T-cell (primary cell): ENCODE measurements at regions not wholly inside any gene's neighbourhood (a gene's known extent, or its start where the extent isn't known, plus 50 kb on each side); places are given as distances from the start of the nearest gene placed in this dataset.

Source experiments
- ATAC-seq, 4 experiments: fragments of 200-7000 bp in 3 of 4; fragments of 150-1000 bp in 1 of 4; cut with Tn5 transposase; replicated peaks in 1 of 4; 1 replicate in 3 of 4; 2 replicates in 1 of 4; pipeline ENCODE4 v1.10.0; 2021; ENCODE audit warnings: moderate library complexity in 3 of 4, mild to moderate bottlenecking in 2 of 4, moderate number of reproducible peaks in 1 of 4
- CTCF ChIA-PET, 2 donors: fragments of 300-600 bp; sonication (Branson Sonifier 250); formaldehyde crosslinking; loops; one replicate each; lab custom pipeline; 2022; ENCODE audit warnings: antibody characterized with exemption in 2 of 2; lab: Charles Lee
- POLR2A ChIA-PET, 2 donors: fragments of 300-600 bp; sonication (Branson Sonifier 250); formaldehyde crosslinking; loops; one replicate each; lab custom pipeline; 2022; ENCODE audit warnings: antibody characterized with exemption in 2 of 2; lab: Charles Lee
- DNase-seq, 35 experiments: peaks; one replicate each; pipeline versions ENCODE4 v3.0.0 to v3.0.0-alpha.2; 2013 to 2023
- H3K27ac ChIP-seq: one replicate; pipeline ENCODE4 v1.5.1; 2013; ENCODE audit warnings: low read length
- H3K27me3 ChIP-seq, 2 experiments: replicated peaks in 1 of 2; 1 replicate in 1 of 2; 2 replicates in 1 of 2; pipeline versions ENCODE4 v1.6.1 to v1.7.0; 2013; ENCODE audit warnings: low read length in 1 of 2, mixed read lengths in 1 of 2; ENCODE audit not compliant: control insufficient read depth in 2 of 2, insufficient read depth in 2 of 2; ENCODE audit errors: extremely low read depth in 1 of 2
- H3K36me3 ChIP-seq, 2 donors: 1 replicate in 1 of 2; 2 replicates in 1 of 2; pipeline versions ENCODE4 v1.6.1 to v1.7.0; 2013; ENCODE audit warnings: low read length in 1 of 2; ENCODE audit not compliant: control insufficient read depth in 2 of 2, insufficient read depth in 1 of 2; ENCODE audit errors: extremely low read depth in 1 of 2
- H3K4me1 ChIP-seq, 2 experiments: 1 replicate in 1 of 2; 2 replicates in 1 of 2; pipeline versions ENCODE4 v1.6.1 to v1.7.0; 2013; ENCODE audit warnings: low read length in 2 of 2, mixed read lengths in 1 of 2; ENCODE audit not compliant: insufficient read depth in 2 of 2, control insufficient read depth in 1 of 2; ENCODE audit errors: extremely low read depth in 1 of 2
- H3K4me3 ChIP-seq, 2 donors: 1 replicate in 1 of 2; 2 replicates in 1 of 2; pipeline versions ENCODE4 v1.5.1 to v1.7.0; 2013; ENCODE audit warnings: mild to moderate bottlenecking in 2 of 2, low read length in 1 of 2, moderate library complexity in 1 of 2; ENCODE audit not compliant: control insufficient read depth in 1 of 2; ENCODE audit errors: extremely low read depth in 1 of 2
- H3K9me3 ChIP-seq: 2 replicates; pipeline ENCODE4 v1.7.0; 2013
- H3K27ac Mint-ChIP-seq, 2 donors: one replicate each; pipeline ENCODE4 v1.8.0; 2020 to 2021; ENCODE audit warnings: mild to moderate bottlenecking in 2 of 2, mixed read lengths in 2 of 2
- H3K27me3 Mint-ChIP-seq, 2 donors: one replicate each; pipeline ENCODE4 v1.8.0; 2021 to 2022; ENCODE audit warnings: mixed read lengths in 2 of 2
- H3K36me3 Mint-ChIP-seq: one replicate; pipeline ENCODE4 v1.8.0; 2021; ENCODE audit warnings: mixed read lengths
- H3K4me1 Mint-ChIP-seq, 3 donors: one replicate each; pipeline ENCODE4 v1.8.0; 2020 to 2022; ENCODE audit warnings: mixed read lengths in 3 of 3, mild to moderate bottlenecking in 1 of 3
- H3K4me3 Mint-ChIP-seq, 3 donors: one replicate each; pipeline ENCODE4 v1.8.0; 2020 to 2022; ENCODE audit warnings: mild to moderate bottlenecking in 3 of 3, mixed read lengths in 3 of 3, moderate library complexity in 3 of 3
- H3K9me3 Mint-ChIP-seq, 3 donors: one replicate each; pipeline ENCODE4 v1.8.0; 2020 to 2022; ENCODE audit warnings: mixed read lengths in 3 of 3
- WGBS: methylation state at CpG from one replicate; pipeline ENCODE4 v1.1.5; 2013; ENCODE audit warnings: missing lambda C conversion rate; ENCODE audit not compliant: insufficient coverage; 5-methylcytosine and 5-hydroxymethylcytosine counted together

- no peak overlapping the region for H3K27ac Mint-ChIP-seq
- ATAC-seq (no peak), DNase-seq (no peak)
- no peak overlapping the region for H3K4me3 ChIP-seq
- no CpG with 5 or more reads among the region's 5 CpGs for WGBS
- POLR2A ChIA-PET: no interaction called here
- peaks cover 0 to 2% (median 0%) of the 10 kb centered on the region in 3 donors for H3K9me3 Mint-ChIP-seq
- H3K4me3 Mint-ChIP-seq: no peak overlapping the region
- H3K9me3 ChIP-seq: no peaks in the 10 kb centered on the region
- no peak overlapping the region for H3K27ac ChIP-seq
- H3K36me3 Mint-ChIP-seq: no peaks in the 10 kb centered on the region
- H3K4me1 ChIP-seq: no peaks in the 10 kb centered on the region
- CTCF ChIA-PET: no interaction called here
- H3K27me3 ChIP-seq: no peaks in the 10 kb centered on the region
- no peaks in the 10 kb centered on the region for H3K27me3 Mint-ChIP-seq
- no peaks in the 10 kb centered on the region for H3K4me1 Mint-ChIP-seq
- H3K36me3 ChIP-seq: no peaks in the 10 kb centered on the region
These were observed 354.8 kb upstream of the DNAJC19 start for GRCh38 chr3:181344331-181344730.

- POLR2A ChIA-PET: no interaction called here
These were observed 347.1 kb upstream of the DNAJC19 start for GRCh38 chr3:181336597-181336996.

DNA sequence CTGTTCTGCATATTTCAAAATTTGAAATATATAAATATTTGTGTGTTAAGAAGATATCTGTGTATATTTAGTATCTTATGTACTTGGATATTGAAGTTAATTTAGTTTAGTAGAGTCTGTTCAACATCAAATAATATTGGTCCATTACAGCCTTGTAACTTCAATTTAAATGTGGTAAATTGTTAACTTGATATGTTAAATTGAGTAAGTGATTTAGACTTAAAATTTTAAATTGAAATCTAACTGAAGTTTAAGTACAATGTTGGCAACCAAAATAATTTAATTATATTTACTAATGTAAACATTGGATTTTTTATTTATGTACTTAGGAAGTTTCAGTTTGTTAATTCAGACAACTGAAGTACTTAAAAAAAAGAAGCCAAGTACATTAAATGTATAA, 343.9 kb upstream of the DNAJC19 start:
- H3K27ac ChIP-seq: no peak overlapping the region
- H3K4me3 ChIP-seq: no peak overlapping the region
- H3K27me3 Mint-ChIP-seq: peaks cover 0 to 4% of the 10 kb centered on the region in 2 donors
- H3K4me1 ChIP-seq: no peaks in the 10 kb centered on the region
- no peaks in the 10 kb centered on the region for H3K36me3 Mint-ChIP-seq
- no peaks in the 10 kb centered on the region for H3K4me1 Mint-ChIP-seq
- no peaks in the 10 kb centered on the region for H3K36me3 ChIP-seq
- H3K4me3 Mint-ChIP-seq: no peak overlapping the region
- no peaks in the 10 kb centered on the region for H3K9me3 ChIP-seq
- ChIA-PET CTCF (no interaction called here), POLR2A (no interaction called here)
- H3K27me3 ChIP-seq: peaks cover 0 to 2% of the 10 kb centered on the region in 2 experiments
- no peaks in the 10 kb centered on the region for H3K9me3 Mint-ChIP-seq
- DNase-seq: no peak
- no peak for ATAC-seq
- no peak overlapping the region for H3K27ac Mint-ChIP-seq

More at GRCh38 chr3:181336597-181336996, 347.1 kb upstream of the DNAJC19 start:
- Histone ChIP-seq H3K9me3 (no peaks in the 10 kb centered on the region), H3K4me1 (no peaks in the 10 kb centered on the region), H3K36me3 (no peaks in the 10 kb centered on the region), H3K27ac (no peak overlapping the region), H3K27me3 (no peaks in the 10 kb centered on the region), H3K4me3 (no peak overlapping the region)
- Mint-ChIP-seq H3K27me3 (peaks cover 0 to 4% of the 10 kb centered on the region in 2 donors), H3K4me1 (no peaks in the 10 kb centered on the region), H3K4me3 (no peak overlapping the region), H3K27ac (no peak overlapping the region), H3K36me3 (no peaks in the 10 kb centered on the region), H3K9me3 (no peaks in the 10 kb centered on the region)
- ATAC-seq: no peak
- CTCF ChIA-PET: no interaction called here
- no peak for DNase-seq
- 80% methylated on average over 2 of the region's 2 CpGs for WGBS

GRCh38 chr3:181330821-181331563, 341.5 kb upstream of the DNAJC19 start:
- WGBS: no CpG with 5 or more reads among the region's 5 CpGs
- no peak overlapping the region for H3K27ac ChIP-seq
- DNase-seq (no peak), ATAC-seq (no peak)
- H3K36me3 ChIP-seq: no peaks in the 10 kb centered on the region
- Mint-ChIP-seq H3K27ac (no peak overlapping the region), H3K27me3 (peaks cover 0 to 4% of the 10 kb centered on the region in 2 donors), H3K4me3 (no peak overlapping the region), H3K36me3 (no peaks in the 10 kb centered on the region), H3K4me1 (no peaks in the 10 kb centered on the region), H3K9me3 (no peaks in the 10 kb centered on the region)
- H3K4me3 ChIP-seq: no peak overlapping the region
- H3K27me3 ChIP-seq: peaks cover 0 to 2% of the 10 kb centered on the region in 2 experiments
- ChIA-PET CTCF (interaction anchor here in 1 of 2 donors (0.7 kb wide), 1 partner anchor 1380 kb away, joined by 3 read pairs; no protein-coding TSS in a partner anchor), POLR2A (interaction anchor here in 1 of 2 donors (0.7 kb wide), 1 partner anchor 899 kb away, joined by 3 read pairs; no protein-coding TSS in a partner anchor)
- H3K4me1 ChIP-seq: no peaks in the 10 kb centered on the region
- H3K9me3 ChIP-seq: no peaks in the 10 kb centered on the region

DNA sequence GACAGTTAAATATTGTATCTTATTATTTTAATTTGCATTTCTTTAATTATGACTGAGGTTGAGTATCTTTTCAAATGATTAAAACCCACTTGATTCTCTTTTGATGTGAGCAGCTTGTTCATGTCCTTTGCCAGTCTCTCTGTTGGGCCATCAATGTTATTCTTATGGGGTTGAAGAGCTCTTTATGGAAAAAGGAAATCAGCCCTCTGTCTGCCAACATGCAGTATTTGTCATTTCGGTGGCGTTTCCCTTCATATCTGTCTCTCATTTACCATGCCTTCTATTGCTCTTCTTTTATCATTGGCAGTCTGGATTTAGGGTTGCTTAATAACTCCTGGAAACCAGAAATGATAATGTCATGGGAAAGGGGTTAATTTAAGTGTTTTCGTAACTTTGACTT, 340.7 kb upstream of the DNAJC19 start:
- Mint-ChIP-seq H3K27me3 (peaks cover 0 to 2% of the 10 kb centered on the region in 2 donors), H3K9me3 (no peaks in the 10 kb centered on the region), H3K4me1 (no peaks in the 10 kb centered on the region), H3K27ac (no peak overlapping the region), H3K36me3 (no peaks in the 10 kb centered on the region), H3K4me3 (no peak overlapping the region)
- Histone ChIP-seq H3K27ac (no peak overlapping the region), H3K27me3 (peaks cover 0 to 2% of the 10 kb centered on the region in 2 experiments), H3K36me3 (no peaks in the 10 kb centered on the region), H3K4me3 (no peak overlapping the region), H3K4me1 (no peaks in the 10 kb centered on the region), H3K9me3 (no peaks in the 10 kb centered on the region)
- POLR2A ChIA-PET: no interaction called here
- no CpG with 5 or more reads among the region's 3 CpGs for WGBS
- no peak for ATAC-seq
- no peak for DNase-seq
- CTCF ChIA-PET: no interaction called here

DNA sequence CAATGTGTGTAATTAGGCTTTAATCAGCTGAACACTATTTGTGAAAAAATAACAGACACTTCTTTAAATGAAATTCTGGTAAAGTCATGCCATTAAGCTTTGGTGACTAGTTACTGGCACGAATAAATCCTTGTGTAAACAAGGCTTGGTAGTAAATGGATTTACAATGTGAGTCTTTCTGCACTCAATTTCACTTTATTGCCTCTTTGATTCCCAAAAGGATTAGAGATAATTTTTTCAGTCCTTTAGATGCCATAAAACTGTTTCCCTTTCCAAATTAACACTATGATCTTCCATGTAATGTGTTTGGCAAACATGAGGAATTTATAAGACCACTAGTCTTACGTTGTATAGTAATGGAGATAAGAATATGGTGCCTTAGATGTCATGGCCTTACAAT, 339.5 kb upstream of the DNAJC19 start:
- ChIA-PET CTCF (interaction anchor here in 1 of 2 donors (1.2 kb wide), 1 partner anchor 1355 kb away, joined by 4 read pairs; no protein-coding TSS in a partner anchor), POLR2A (no interaction called here)
- WGBS: 40% methylated on average over 1 of the region's 2 CpGs
- H3K27me3 Mint-ChIP-seq: no peaks in the 10 kb centered on the region
- Histone ChIP-seq H3K27me3 (peaks cover 0 to 2% of the 10 kb centered on the region in 2 experiments), H3K27ac (no peak overlapping the region), H3K4me1 (no peaks in the 10 kb centered on the region), H3K4me3 (no peak overlapping the region), H3K36me3 (no peaks in the 10 kb centered on the region), H3K9me3 (no peaks in the 10 kb centered on the region)
- no peaks in the 10 kb centered on the region for H3K36me3 Mint-ChIP-seq
- H3K9me3 Mint-ChIP-seq: no peaks in the 10 kb centered on the region
- no peak overlapping the region for H3K4me3 Mint-ChIP-seq
- H3K4me1 Mint-ChIP-seq: no peaks in the 10 kb centered on the region
- no peak overlapping the region for H3K27ac Mint-ChIP-seq
- DNase-seq (no peak), ATAC-seq (no peak)
